ENCODE measurements at regions not wholly inside any gene's neighbourhood (a gene's known extent, or its start where the extent isn't known, plus 50 kb on each side); places are given as distances from the start of the nearest gene placed in this dataset.

DNA sequence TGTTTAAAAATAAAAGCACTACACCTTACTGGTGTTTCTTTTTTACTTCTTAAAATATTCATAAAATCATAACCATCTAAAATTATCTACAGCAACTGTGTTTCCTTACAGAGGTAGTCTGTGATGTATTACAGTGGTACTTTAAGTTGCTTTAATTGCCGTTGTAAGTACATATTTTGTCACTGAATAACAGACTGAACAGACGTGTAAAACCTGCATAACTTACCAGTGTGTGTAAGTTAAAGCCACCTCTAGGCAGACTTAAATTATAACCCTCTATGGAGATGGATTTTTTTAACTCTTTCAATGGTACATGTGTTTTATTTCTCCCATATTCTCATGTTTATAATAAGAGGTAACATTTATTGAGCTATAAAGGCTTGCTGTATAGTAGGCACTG is 166.8 kb downstream of the NR4A2 start:
- TF ChIP-seq, protein P1, sequence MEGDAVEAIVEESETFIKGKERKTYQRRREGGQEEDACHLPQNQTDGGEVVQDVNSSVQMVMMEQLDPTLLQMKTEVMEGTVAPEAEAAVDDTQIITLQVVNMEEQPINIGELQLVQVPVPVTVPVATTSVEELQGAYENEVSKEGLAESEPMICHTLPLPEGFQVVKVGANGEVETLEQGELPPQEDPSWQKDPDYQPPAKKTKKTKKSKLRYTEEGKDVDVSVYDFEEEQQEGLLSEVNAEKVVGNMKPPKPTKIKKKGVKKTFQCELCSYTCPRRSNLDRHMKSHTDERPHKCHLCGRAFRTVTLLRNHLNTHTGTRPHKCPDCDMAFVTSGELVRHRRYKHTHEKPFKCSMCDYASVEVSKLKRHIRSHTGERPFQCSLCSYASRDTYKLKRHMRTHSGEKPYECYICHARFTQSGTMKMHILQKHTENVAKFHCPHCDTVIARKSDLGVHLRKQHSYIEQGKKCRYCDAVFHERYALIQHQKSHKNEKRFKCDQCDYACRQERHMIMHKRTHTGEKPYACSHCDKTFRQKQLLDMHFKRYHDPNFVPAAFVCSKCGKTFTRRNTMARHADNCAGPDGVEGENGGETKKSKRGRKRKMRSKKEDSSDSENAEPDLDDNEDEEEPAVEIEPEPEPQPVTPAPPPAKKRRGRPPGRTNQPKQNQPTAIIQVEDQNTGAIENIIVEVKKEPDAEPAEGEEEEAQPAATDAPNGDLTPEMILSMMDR (IDR thresholded peaks at IDR 0.05; ENCODE audit: control extremely low read depth in 1 of 3, insufficient read depth in 1 of 3, low read depth in 1 of 3, low read length in 3 of 3): no peak
- TF ChIP-seq, protein P2, sequence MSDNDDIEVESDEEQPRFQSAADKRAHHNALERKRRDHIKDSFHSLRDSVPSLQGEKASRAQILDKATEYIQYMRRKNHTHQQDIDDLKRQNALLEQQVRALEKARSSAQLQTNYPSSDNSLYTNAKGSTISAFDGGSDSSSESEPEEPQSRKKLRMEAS (IDR thresholded peaks at IDR 0.05): no peak
- TF ChIP-seq POLR2A (IDR thresholded peaks at IDR 0.05; ENCODE audit: control extremely low read depth in 1 of 2, low read depth in 2 of 2, low read length in 2 of 2) (no peak), CREB1 (IDR thresholded peaks at IDR 0.05) (no peak), CEBPB (IDR thresholded peaks at IDR 0.05; ENCODE audit: low read depth, low read length) (no peak), BRCA1 (IDR thresholded peaks at IDR 0.05; ENCODE audit: low read depth, low read length) (no peak), EP300 (IDR thresholded peaks at IDR 0.05; ENCODE audit: borderline replicate concordance in 1 of 2, low read depth in 2 of 2, low read length in 2 of 2) (no peak), POLR2AphosphoS5 (IDR thresholded peaks at IDR 0.05; ENCODE audit: low read depth, low read length) (no peak), CHD1 (IDR thresholded peaks at IDR 0.05; ENCODE audit: low read depth, low read length) (no peak), GABPA (IDR thresholded peaks at IDR 0.05; ENCODE audit: borderline replicate concordance, insufficient read depth, low read length) (no peak)
- TF ChIP-seq, protein P3, sequence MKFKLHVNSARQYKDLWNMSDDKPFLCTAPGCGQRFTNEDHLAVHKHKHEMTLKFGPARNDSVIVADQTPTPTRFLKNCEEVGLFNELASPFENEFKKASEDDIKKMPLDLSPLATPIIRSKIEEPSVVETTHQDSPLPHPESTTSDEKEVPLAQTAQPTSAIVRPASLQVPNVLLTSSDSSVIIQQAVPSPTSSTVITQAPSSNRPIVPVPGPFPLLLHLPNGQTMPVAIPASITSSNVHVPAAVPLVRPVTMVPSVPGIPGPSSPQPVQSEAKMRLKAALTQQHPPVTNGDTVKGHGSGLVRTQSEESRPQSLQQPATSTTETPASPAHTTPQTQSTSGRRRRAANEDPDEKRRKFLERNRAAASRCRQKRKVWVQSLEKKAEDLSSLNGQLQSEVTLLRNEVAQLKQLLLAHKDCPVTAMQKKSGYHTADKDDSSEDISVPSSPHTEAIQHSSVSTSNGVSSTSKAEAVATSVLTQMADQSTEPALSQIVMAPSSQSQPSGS (IDR thresholded peaks at IDR 0.05; ENCODE audit: low read length): no peak
- TF ChIP-seq, protein P4, sequence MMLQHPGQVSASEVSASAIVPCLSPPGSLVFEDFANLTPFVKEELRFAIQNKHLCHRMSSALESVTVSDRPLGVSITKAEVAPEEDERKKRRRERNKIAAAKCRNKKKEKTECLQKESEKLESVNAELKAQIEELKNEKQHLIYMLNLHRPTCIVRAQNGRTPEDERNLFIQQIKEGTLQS (IDR thresholded peaks at IDR 0.05; ENCODE audit: insufficient read depth, low read depth, low read length): no peak

All from H1 (cell line).